ENCODE measurements at regions not wholly inside any gene's neighbourhood (a gene's known extent, or its start where the extent isn't known, plus 50 kb on each side); places are given as distances from the start of the nearest gene placed in this dataset.

DNA sequence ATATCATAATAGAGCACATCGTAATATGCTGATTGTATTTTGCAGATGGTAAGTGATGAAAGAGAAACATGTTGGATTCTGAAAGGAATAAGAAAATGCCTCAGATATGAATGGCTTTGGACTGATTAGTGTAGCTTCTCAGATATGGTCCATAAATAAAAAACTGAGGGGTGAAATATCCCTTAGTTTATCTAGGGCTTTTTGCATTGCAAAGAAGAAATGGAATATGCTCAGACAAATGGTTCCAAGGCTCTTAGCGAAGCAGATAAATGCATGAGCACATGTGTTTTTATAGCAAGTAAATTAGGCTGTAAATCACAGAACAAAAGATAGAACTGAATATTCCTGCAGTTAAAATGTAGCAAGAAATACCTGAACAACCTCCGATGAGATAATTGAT is 820.9 kb upstream of the GRM7 start:
- ATAC-seq: no peak
- TF ChIP-seq ZFP3 (CRISPR knock-in tag; IDR thresholded peaks at IDR 0.05): no peak
- TF ChIP-seq TCF4 (CRISPR knock-in tag; IDR thresholded peaks at IDR 0.05; ENCODE audit: borderline replicate concordance): no peak
- TF ChIP-seq, protein P1, sequence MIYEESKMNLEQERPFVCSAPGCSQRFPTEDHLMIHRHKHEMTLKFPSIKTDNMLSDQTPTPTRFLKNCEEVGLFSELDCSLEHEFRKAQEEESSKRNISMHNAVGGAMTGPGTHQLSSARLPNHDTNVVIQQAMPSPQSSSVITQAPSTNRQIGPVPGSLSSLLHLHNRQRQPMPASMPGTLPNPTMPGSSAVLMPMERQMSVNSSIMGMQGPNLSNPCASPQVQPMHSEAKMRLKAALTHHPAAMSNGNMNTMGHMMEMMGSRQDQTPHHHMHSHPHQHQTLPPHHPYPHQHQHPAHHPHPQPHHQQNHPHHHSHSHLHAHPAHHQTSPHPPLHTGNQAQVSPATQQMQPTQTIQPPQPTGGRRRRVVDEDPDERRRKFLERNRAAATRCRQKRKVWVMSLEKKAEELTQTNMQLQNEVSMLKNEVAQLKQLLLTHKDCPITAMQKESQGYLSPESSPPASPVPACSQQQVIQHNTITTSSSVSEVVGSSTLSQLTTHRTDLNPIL (CRISPR knock-in tag; IDR thresholded peaks at IDR 0.05; ENCODE audit: low read depth): no peak
- TF ChIP-seq, protein P2, sequence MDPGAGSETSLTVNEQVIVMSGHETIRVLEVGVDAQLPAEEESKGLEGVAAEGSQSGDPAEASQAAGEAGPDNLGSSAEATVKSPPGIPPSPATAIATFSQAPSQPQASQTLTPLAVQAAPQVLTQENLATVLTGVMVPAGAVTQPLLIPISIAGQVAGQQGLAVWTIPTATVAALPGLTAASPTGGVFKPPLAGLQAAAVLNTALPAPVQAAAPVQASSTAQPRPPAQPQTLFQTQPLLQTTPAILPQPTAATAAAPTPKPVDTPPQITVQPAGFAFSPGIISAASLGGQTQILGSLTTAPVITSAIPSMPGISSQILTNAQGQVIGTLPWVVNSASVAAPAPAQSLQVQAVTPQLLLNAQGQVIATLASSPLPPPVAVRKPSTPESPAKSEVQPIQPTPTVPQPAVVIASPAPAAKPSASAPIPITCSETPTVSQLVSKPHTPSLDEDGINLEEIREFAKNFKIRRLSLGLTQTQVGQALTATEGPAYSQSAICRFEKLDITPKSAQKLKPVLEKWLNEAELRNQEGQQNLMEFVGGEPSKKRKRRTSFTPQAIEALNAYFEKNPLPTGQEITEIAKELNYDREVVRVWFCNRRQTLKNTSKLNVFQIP (CRISPR knock-in tag; IDR thresholded peaks at IDR 0.05; ENCODE audit: borderline replicate concordance, low read depth): no peak
- no peak for TF ChIP-seq PPARA (CRISPR knock-in tag; IDR thresholded peaks at IDR 0.05; ENCODE audit: borderline replicate concordance)
- no peak for TF ChIP-seq ISL1 (CRISPR knock-in tag; IDR thresholded peaks at IDR 0.05)
- no peak for TF ChIP-seq SNAI2 (CRISPR knock-in tag; IDR thresholded peaks at IDR 0.05)
- no peak for TF ChIP-seq ESRRG (CRISPR knock-in tag; IDR thresholded peaks at IDR 0.05)
- TF ChIP-seq ZFP30 (CRISPR knock-in tag; IDR thresholded peaks at IDR 0.05): no peak
- no peak for TF ChIP-seq RARB (CRISPR knock-in tag; IDR thresholded peaks at IDR 0.05)
- TF ChIP-seq, protein P3, sequence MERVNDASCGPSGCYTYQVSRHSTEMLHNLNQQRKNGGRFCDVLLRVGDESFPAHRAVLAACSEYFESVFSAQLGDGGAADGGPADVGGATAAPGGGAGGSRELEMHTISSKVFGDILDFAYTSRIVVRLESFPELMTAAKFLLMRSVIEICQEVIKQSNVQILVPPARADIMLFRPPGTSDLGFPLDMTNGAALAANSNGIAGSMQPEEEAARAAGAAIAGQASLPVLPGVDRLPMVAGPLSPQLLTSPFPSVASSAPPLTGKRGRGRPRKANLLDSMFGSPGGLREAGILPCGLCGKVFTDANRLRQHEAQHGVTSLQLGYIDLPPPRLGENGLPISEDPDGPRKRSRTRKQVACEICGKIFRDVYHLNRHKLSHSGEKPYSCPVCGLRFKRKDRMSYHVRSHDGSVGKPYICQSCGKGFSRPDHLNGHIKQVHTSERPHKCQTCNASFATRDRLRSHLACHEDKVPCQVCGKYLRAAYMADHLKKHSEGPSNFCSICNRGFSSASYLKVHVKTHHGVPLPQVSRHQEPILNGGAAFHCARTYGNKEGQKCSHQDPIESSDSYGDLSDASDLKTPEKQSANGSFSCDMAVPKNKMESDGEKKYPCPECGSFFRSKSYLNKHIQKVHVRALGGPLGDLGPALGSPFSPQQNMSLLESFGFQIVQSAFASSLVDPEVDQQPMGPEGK (CRISPR knock-in tag; IDR thresholded peaks at IDR 0.05; ENCODE audit: borderline replicate concordance): no peak
- no peak for TF ChIP-seq GLIS3 (CRISPR knock-in tag; IDR thresholded peaks at IDR 0.05)
- TF ChIP-seq ZC3H10 (CRISPR knock-in tag; IDR thresholded peaks at IDR 0.05): no peak
- TF ChIP-seq ZNF70 (CRISPR knock-in tag; IDR thresholded peaks at IDR 0.05): no peak

DNA sequence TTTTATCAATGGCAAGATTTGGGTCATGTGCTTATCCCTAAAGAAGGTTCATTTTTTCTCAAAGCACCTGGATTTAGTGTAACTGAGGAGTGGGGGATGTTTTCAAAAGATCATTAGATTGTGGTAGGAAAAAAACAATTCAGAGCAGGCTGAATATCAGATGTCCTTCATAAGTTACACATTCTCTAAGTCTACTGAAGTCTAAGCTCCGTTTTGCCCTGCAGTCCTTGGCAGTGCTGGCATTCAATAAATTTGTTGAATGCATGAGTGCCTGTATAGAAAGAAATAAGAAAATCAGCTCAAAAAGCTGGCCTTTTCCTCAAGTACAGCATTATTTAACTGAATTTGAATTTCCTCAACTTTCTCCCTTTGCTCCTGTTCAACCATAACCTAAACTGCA is 819.0 kb upstream of the GRM7 start:
- TF ChIP-seq, protein P3 (CRISPR knock-in tag; IDR thresholded peaks at IDR 0.05; ENCODE audit: borderline replicate concordance): no peak
- TF ChIP-seq, protein P1 (CRISPR knock-in tag; IDR thresholded peaks at IDR 0.05; ENCODE audit: low read depth): no peak
- TF ChIP-seq ZNF565 (CRISPR knock-in tag; conservative IDR thresholded peaks at IDR 0.05; ENCODE audit: low read depth) (no peak), ZFP30 (CRISPR knock-in tag; IDR thresholded peaks at IDR 0.05) (no peak), OSR1 (CRISPR knock-in tag; IDR thresholded peaks at IDR 0.05) (no peak), GLIS3 (CRISPR knock-in tag; IDR thresholded peaks at IDR 0.05) (no peak), ARNTL (CRISPR knock-in tag; IDR thresholded peaks at IDR 0.05; ENCODE audit: borderline replicate concordance, low read depth) (no peak), ZNF70 (CRISPR knock-in tag; IDR thresholded peaks at IDR 0.05) (no peak), TCF4 (CRISPR knock-in tag; IDR thresholded peaks at IDR 0.05; ENCODE audit: borderline replicate concordance) (no peak)
- TF ChIP-seq, protein P4, sequence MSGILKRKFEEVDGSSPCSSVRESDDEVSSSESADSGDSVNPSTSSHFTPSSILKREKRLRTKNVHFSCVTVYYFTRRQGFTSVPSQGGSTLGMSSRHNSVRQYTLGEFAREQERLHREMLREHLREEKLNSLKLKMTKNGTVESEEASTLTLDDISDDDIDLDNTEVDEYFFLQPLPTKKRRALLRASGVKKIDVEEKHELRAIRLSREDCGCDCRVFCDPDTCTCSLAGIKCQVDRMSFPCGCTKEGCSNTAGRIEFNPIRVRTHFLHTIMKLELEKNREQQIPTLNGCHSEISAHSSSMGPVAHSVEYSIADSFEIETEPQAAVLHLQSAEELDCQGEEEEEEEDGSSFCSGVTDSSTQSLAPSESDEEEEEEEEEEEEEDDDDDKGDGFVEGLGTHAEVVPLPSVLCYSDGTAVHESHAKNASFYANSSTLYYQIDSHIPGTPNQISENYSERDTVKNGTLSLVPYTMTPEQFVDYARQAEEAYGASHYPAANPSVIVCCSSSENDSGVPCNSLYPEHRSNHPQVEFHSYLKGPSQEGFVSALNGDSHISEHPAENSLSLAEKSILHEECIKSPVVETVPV (CRISPR knock-in tag; IDR thresholded peaks at IDR 0.05): no peak
- no peak for ATAC-seq

DNA sequence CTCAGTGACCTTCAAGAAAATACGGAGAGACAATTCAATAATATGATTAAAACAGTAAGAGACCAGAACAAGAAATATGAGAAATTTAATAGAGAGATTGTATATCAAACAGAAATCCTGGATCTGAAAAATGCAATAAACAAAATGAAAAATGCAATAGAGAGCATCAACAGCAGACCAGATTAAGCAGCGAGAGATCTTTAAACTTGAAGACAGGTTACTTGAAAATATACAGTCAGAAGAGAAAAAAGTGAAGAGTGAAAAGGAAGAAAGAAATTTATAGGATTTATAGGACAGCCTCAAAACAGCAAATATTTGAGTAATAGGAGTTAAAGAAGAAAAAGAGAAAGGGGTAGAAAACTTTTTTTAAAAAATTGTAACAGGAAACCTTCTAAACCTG is 813.9 kb upstream of the GRM7 start:
- ATAC-seq: no peak
- TF ChIP-seq GLIS3 (CRISPR knock-in tag; IDR thresholded peaks at IDR 0.05): no peak
- no peak for TF ChIP-seq ZNF8 (CRISPR knock-in tag; IDR thresholded peaks at IDR 0.05)
- no peak for TF ChIP-seq OSR1 (CRISPR knock-in tag; IDR thresholded peaks at IDR 0.05)
- TF ChIP-seq TCF4 (CRISPR knock-in tag; IDR thresholded peaks at IDR 0.05; ENCODE audit: borderline replicate concordance): no peak
- TF ChIP-seq CSDC2 (CRISPR knock-in tag; IDR thresholded peaks at IDR 0.05): no peak
- TF ChIP-seq BACH2 (CRISPR knock-in tag; IDR thresholded peaks at IDR 0.05; ENCODE audit: borderline replicate concordance): no peak
- TF ChIP-seq, protein P1 (CRISPR knock-in tag; IDR thresholded peaks at IDR 0.05; ENCODE audit: low read depth): no peak
- TF ChIP-seq, protein P5, sequence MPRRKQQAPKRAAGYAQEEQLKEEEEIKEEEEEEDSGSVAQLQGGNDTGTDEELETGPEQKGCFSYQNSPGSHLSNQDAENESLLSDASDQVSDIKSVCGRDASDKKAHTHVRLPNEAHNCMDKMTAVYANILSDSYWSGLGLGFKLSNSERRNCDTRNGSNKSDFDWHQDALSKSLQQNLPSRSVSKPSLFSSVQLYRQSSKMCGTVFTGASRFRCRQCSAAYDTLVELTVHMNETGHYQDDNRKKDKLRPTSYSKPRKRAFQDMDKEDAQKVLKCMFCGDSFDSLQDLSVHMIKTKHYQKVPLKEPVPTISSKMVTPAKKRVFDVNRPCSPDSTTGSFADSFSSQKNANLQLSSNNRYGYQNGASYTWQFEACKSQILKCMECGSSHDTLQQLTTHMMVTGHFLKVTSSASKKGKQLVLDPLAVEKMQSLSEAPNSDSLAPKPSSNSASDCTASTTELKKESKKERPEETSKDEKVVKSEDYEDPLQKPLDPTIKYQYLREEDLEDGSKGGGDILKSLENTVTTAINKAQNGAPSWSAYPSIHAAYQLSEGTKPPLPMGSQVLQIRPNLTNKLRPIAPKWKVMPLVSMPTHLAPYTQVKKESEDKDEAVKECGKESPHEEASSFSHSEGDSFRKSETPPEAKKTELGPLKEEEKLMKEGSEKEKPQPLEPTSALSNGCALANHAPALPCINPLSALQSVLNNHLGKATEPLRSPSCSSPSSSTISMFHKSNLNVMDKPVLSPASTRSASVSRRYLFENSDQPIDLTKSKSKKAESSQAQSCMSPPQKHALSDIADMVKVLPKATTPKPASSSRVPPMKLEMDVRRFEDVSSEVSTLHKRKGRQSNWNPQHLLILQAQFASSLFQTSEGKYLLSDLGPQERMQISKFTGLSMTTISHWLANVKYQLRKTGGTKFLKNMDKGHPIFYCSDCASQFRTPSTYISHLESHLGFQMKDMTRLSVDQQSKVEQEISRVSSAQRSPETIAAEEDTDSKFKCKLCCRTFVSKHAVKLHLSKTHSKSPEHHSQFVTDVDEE (CRISPR knock-in tag; IDR thresholded peaks at IDR 0.05): no peak
- TF ChIP-seq, protein P2 (CRISPR knock-in tag; IDR thresholded peaks at IDR 0.05; ENCODE audit: borderline replicate concordance, low read depth): no peak
- TF ChIP-seq ARNTL (CRISPR knock-in tag; IDR thresholded peaks at IDR 0.05; ENCODE audit: borderline replicate concordance, low read depth): no peak
